ENCODE measurements at regions not wholly inside any gene's neighbourhood (a gene's known extent, or its start where the extent isn't known, plus 50 kb on each side); places are given as distances from the start of the nearest gene placed in this dataset.

GRCh38 chr3:159841766-159842165 is 146.9 kb upstream of the IL12A start:
- H3K79me2 ChIP-seq (ENCODE audit: low read length) = no peaks in the 10 kb centered on the region
- H3F3A ChIP-seq (ENCODE audit: insufficient read depth, low read length) = no peaks in the 10 kb centered on the region
- no peak overlapping the region for H3K4me2 ChIP-seq (ENCODE audit: low read depth, low read length)
- DNase-seq = no peak
- H3K4me1 ChIP-seq (ENCODE audit: low read length) = no peaks in the 10 kb centered on the region; the same call in 1 of the 2 replicates
- no peak for TF ChIP-seq EZH2 (optimal IDR thresholded peaks at IDR 0.05; ENCODE audit: low read depth, low read length)
- TF ChIP-seq CTCF (IDR thresholded peaks at IDR 0.05; ENCODE audit: low read length) = no peak
- no peaks in the 10 kb centered on the region for H3K36me3 ChIP-seq (replicated peaks; ENCODE audit: insufficient read depth, low read length)
- no peak overlapping the region for H3K27ac ChIP-seq (ENCODE audit: low read length)
- no peaks in the 10 kb centered on the region for H4K20me1 ChIP-seq (ENCODE audit: insufficient read depth, low read length)
- H3K4me3 ChIP-seq (ENCODE audit: low read length) = no peak overlapping the region
- H3K9me2 ChIP-seq (replicated peaks; ENCODE audit: insufficient read depth, low read length) = no peaks in the 10 kb centered on the region
- no peaks in the 10 kb centered on the region for H3K27me3 ChIP-seq (replicated peaks; ENCODE audit: insufficient read depth, low read length)
- H2AFZ ChIP-seq (ENCODE audit: low read length) = no peak overlapping the region
- no peaks in the 10 kb centered on the region for H3K9me3 ChIP-seq (replicated peaks; ENCODE audit: insufficient read depth, low read length)
- H3K9ac ChIP-seq (ENCODE audit: low read length) = no peak overlapping the region

- no peak for TF ChIP-seq EZH2 (optimal IDR thresholded peaks at IDR 0.05; ENCODE audit: low read depth, low read length)
- no peak for TF ChIP-seq EZH2phosphoT487 (IDR thresholded peaks at IDR 0.05; ENCODE audit: low read length)
- no peak for TF ChIP-seq CTCF (IDR thresholded peaks at IDR 0.05; ENCODE audit: low read length)
- no peak overlapping the region for H2AFZ ChIP-seq (ENCODE audit: low read length)
- H4K20me1 ChIP-seq (ENCODE audit: insufficient read depth, low read length) = no peaks in the 10 kb centered on the region
- H3K9me3 ChIP-seq (replicated peaks; ENCODE audit: insufficient read depth, low read length) = no peaks in the 10 kb centered on the region
- H3K9ac ChIP-seq (ENCODE audit: low read length) = no peak overlapping the region
- no peak for DNase-seq
- no peaks in the 10 kb centered on the region for H3K79me2 ChIP-seq (ENCODE audit: low read length)
- H3K27ac ChIP-seq (ENCODE audit: low read length) = no peak overlapping the region
- H3K9me2 ChIP-seq (replicated peaks; ENCODE audit: insufficient read depth, low read length) = no peaks in the 10 kb centered on the region
- H3K4me2 ChIP-seq (ENCODE audit: low read depth, low read length) = no peak overlapping the region
- H3K4me1 ChIP-seq (ENCODE audit: low read length) = no peaks in the 10 kb centered on the region
- H3K36me3 ChIP-seq (replicated peaks; ENCODE audit: insufficient read depth, low read length) = no peaks in the 10 kb centered on the region
- no peaks in the 10 kb centered on the region for H3K27me3 ChIP-seq (replicated peaks; ENCODE audit: insufficient read depth, low read length)
- H3K4me3 ChIP-seq (ENCODE audit: low read length) = no peak overlapping the region
- no peaks in the 10 kb centered on the region for H3F3A ChIP-seq (ENCODE audit: insufficient read depth, low read length)
Measured at GRCh38 chr3:159843840-159844730, 144.6 kb upstream of the IL12A start.

GRCh38 chr3:159844801-159845261 is 143.8 kb upstream of the IL12A start:
- H3K27me3 ChIP-seq (replicated peaks; ENCODE audit: insufficient read depth, low read length) = no peaks in the 10 kb centered on the region
- no peak overlapping the region for H3K4me3 ChIP-seq (ENCODE audit: low read length)
- H2AFZ ChIP-seq (ENCODE audit: low read length) = no peak overlapping the region
- H3K9me2 ChIP-seq (replicated peaks; ENCODE audit: insufficient read depth, low read length) = no peaks in the 10 kb centered on the region
- H3K27ac ChIP-seq (ENCODE audit: low read length) = no peak overlapping the region
- no peak overlapping the region for H3K9ac ChIP-seq (ENCODE audit: low read length)
- H3F3A ChIP-seq (ENCODE audit: insufficient read depth, low read length) = no peaks in the 10 kb centered on the region
- H3K9me3 ChIP-seq (replicated peaks; ENCODE audit: insufficient read depth, low read length) = no peaks in the 10 kb centered on the region
- no peaks in the 10 kb centered on the region for H3K4me1 ChIP-seq (ENCODE audit: low read length)
- H3K4me2 ChIP-seq (ENCODE audit: low read depth, low read length) = no peak overlapping the region
- no peaks in the 10 kb centered on the region for H3K79me2 ChIP-seq (ENCODE audit: low read length)
- no peak for TF ChIP-seq EZH2 (optimal IDR thresholded peaks at IDR 0.05; ENCODE audit: low read depth, low read length)
- TF ChIP-seq CTCF (IDR thresholded peaks at IDR 0.05; ENCODE audit: low read length) = no peak
- TF ChIP-seq EZH2phosphoT487 (IDR thresholded peaks at IDR 0.05; ENCODE audit: low read length) = no peak
- no peaks in the 10 kb centered on the region for H4K20me1 ChIP-seq (ENCODE audit: insufficient read depth, low read length)
- no peak for DNase-seq
- no peaks in the 10 kb centered on the region for H3K36me3 ChIP-seq (replicated peaks; ENCODE audit: insufficient read depth, low read length)

Measured in MM.1S (cell line).